ENCODE measurements at regions not wholly inside any gene's neighbourhood (a gene's known extent, or its start where the extent isn't known, plus 50 kb on each side); places are given as distances from the start of the nearest gene placed in this dataset.

GRCh38 chr9:73265876-73266275, 114.2 kb downstream of the ANXA1 start:
- no peak for TF ChIP-seq CTCF (IDR thresholded peaks at IDR 0.05)
- TF ChIP-seq POLR2A (IDR thresholded peaks at IDR 0.05): no peak

Measured in heart left ventricle (tissue), 13 donors.